ENCODE measurements at regions not wholly inside any gene's neighbourhood (a gene's known extent, or its start where the extent isn't known, plus 50 kb on each side); places are given as distances from the start of the nearest gene placed in this dataset.
"Not testable (repeated sequence)": the region's sequence is repeated elsewhere in the genome, so short reads cannot be mapped to it uniquely, and the experiment has no call there.

DNA sequence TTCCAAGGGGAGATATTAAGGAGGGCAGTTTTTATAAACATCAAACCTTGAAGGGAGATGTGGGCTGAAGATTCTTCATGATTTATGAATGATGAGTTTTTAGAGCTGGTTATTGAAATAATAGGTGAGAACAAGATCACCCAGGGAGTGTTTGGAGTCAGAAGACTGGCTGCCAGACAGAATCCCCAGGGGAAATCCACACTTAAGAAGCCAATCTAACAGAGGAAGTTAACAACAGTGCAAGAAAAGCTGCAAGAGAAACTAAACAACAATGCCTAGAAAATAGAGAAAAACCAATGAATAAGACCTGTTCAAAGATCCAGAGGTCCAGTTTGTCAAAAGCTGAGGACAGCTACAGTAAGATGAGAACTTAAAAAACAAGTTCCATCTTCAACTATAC, 167.9 kb upstream of the MAN1A1 start:
- DNase-seq = no peak

GRCh38 chr6:119514345-119514744, 164.8 kb upstream of the MAN1A1 start:
- DNase-seq = no peak

GRCh38 chr6:119511024-119511423, 161.5 kb upstream of the MAN1A1 start:
- no peak for DNase-seq

- DNase-seq = no peak
Observed at GRCh38 chr6:119510246-119510645, 160.7 kb upstream of the MAN1A1 start.

- no peak for DNase-seq
Observed at GRCh38 chr6:119506631-119507174, 157.1 kb upstream of the MAN1A1 start.

DNA sequence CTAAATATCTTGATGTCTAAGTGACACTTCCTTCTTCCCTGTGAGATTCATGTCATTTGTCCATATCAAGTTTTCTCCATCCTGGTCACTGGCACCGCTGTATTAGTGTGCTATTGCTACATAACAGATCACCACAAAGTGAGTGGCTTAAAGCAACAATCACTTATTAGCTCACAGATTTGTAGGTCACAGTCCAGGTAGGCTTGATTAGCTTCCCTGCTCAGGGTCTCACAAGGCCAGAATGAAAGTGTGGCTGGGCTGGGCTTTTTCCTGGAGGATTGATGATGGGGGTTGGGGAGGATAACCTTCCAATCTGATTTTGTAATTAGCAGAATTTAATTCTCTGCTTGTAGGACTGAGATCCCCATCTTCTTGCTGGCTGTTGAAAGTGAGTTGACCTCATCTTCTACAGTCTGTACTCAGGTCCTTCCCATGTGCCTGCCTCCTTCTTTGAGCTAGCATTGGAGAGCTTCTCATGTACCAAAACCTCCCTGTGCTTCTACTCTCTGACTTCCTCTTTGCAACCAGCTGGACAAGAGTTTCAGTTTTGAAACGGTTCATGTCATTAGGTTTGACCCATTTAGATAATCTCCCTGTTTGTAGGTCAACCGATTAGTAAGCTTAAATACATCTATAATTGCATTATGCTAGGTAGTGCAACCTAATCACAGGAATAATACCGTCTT, 152.4 kb upstream of the MAN1A1 start:
- no peak for DNase-seq

DNA sequence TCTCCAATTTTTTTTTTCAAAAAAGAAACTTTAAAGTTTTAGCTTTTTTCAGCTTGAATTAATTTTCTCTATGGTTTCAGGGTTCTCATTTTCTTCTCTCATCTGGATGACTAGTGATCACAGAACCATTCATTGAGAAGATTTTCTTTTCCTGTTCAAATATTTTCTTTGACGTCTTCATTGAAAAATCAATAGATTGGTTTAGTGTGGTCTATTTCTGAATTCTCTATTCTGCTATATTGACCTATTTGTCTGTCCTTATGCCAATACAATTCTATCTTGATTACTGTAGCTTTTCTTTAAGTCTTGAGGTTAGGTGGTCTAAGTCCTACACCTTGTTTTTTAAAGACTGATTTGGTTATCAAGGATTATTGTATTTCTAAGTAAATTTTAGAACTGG, 150.2 kb upstream of the MAN1A1 start:
- no peak for DNase-seq

- DNase-seq = no peak
Observed at GRCh38 chr6:119497988-119498727, 148.6 kb upstream of the MAN1A1 start.

DNA sequence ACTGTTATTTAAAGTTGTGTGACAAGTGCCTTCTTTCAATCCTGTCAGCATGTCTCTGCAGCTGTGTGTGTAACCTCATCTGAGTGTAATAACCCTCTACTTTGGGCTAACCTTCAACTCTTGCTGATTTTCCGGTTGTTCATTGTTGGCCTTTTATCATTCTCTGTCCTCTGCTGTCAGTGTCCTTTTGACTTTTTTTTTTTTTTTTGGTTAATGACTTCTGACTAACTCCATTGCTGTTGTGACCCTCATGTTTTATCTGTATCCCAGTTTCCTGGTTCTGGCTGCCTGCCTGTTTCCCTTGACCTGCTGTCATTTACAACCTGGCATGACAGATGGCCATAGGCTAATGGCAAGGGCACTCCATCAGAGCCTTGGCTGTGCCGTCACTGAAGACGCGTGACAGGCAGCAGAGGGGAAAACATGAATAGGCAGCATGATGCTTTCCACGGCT, 145.7 kb upstream of the MAN1A1 start:
- no peak for DNase-seq

DNA sequence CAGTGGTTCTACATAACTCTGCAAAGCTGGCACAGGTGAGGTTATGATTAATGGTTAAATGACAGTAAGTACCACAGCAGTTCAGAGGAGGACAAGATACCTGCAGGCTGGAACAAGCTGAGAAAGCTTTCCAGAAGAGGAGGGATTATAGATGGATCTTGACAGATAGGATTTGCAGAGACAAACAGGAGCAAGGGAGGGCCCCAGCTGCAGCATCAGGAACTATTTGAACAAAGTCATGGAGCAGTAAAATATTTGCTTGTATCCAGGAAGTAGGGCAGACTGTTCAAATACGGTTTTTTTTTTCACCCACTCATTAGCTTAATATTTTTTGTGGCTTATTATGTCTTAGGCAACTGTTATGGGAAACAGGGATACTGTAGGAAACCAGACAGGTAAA, 144.4 kb upstream of the MAN1A1 start:
- no peak for DNase-seq

DNA sequence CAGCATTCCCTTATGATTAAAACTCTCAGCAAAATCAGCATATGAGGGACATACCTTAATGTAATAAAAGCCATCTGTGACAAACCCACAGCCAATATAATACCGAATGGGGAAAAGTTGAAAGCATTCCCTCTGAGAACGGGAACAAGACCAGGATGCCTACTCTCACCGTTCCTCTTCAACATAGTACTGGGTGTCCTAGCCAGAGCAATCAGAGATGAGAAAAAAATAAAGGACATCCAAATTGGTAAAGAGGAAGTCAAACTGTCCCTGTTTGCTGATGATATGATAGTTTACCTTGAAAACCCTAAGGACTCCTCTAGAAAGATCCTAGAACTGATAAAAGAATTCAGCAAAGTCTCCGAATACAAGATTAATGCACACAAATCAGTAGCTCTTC, 141.6 kb upstream of the MAN1A1 start:
- DNase-seq = not testable (repeated sequence)

- not testable (repeated sequence) for DNase-seq
Observed at GRCh38 chr6:119490050-119490449, 140.5 kb upstream of the MAN1A1 start.

DNA sequence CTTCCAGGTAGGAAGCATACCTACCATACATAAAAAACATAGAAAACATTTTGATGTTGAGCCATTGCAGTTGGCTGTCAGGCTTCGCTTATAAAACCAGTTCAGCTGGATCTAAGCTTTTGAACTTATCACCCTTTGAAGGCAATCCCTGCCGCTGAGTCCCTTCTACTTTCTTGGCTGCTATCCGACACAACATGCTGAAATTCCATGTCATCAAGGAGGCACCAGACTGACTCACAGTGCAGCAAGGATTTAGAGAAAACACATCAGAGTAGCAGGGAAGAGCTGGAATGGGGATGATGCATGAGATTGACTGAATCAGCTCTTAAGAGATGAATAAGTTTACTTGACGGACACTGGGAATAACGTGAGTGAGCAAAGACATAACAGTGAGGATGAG, 135.0 kb upstream of the MAN1A1 start:
- no peak for DNase-seq

GRCh38 chr6:119483908-119484307, 134.3 kb upstream of the MAN1A1 start:
- no peak for DNase-seq

DNA sequence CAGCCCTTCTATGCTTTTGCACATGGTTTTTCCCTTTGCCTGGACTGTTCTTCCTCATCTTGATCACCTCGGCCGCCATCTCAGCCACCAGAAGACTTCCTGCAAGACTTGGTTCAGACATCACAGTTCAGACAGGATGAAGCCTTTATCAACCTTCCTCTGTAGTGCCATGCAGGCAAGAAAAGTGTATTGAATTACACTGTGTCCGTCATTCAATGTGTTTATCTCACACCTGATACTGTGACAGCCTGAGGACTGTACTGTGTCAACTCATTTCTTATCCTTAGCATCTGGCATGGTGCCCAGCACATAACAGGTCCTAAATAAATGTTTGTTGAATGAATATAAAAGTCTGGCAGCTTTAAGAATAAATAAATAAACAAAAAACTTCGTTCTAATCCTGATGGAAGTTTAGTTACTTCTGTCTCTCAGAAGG, 133.3 kb upstream of the MAN1A1 start:
- DNase-seq = no peak

GRCh38 chr6:119481976-119482375, 132.4 kb upstream of the MAN1A1 start:
- no peak for DNase-seq

DNA sequence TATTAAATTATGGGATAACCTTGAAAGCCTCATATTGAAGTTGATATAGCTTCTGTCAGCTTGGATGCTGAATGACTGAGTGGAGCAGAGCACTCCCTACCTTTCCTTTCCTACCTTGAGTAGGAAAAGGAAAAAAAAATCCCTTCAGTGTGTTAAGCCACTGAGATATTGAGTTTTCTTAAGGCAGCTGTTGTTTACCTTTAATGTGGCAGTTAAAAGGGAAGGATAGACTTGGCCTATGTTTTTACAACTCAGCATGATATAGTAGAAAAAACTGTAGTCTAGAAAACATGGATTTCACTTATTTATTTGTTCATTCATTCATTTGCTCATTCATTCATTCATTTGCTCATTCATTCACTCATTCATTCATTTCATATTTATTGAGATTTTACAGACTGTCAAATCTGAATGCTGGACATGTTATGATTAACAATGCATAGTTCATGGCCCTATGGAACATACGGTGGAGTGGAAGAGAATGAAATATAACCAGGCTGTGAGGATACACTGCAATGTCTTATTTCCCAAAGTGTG, 131.5 kb upstream of the MAN1A1 start:
- DNase-seq = no peak

DNA sequence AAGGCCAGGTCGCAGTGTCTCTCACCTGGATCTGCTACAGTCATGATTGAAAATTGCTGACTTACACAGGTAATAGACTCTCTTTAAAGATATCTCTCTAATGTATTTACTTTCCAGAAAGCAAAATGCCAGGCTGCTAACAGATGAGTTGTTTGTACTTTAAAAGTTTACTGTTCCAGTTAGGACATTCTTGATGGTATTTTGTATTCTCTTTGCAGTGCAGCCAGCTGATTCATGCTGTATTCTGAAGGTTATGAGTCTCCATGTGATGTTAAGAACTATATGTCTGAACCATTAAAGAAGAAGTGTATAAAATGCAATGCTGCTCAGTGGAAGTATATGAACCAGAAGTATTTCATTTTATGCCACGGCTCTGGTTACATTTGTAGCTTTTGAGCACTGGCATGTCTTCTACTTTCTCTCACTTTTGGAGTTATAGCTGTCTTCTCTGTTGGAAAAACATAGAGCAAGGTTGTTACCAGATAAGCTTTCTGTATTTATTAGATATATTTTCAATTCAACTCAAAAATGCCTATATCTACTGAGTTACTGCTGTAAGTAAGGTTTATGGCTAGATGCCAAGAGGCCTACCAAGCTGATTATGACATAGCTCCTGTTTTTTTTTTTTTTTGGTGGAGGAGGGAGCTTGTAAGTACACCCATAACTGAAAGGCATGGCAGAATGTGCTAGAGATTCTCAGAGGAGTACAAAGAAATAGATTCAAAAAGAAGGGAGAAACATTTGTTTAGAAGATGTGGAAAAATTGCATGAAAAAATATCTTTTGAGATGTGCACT, 130.5 kb upstream of the MAN1A1 start:
- no peak for DNase-seq

DNA sequence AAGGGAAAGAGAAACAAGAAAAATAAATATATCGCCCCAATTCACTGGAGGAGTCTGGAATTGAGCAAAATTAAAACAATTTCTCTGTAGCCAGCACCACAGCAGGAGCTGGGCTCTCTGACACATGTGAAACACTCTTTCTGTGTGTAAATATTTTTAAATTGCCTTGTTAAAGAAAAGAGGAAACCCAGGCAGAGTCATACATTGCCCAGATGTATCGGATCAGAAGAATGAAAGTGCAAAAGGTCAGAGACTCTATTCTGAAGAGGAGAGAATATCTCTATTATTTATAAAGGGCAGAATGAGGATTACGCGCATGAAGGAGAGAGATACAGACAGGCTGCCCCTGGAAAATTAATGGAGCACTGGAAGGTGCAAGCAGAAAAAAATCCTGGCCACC, 127.0 kb upstream of the MAN1A1 start:
- no peak for DNase-seq

GRCh38 chr6:119476024-119476423, 126.5 kb upstream of the MAN1A1 start:
- DNase-seq = no peak

DNA sequence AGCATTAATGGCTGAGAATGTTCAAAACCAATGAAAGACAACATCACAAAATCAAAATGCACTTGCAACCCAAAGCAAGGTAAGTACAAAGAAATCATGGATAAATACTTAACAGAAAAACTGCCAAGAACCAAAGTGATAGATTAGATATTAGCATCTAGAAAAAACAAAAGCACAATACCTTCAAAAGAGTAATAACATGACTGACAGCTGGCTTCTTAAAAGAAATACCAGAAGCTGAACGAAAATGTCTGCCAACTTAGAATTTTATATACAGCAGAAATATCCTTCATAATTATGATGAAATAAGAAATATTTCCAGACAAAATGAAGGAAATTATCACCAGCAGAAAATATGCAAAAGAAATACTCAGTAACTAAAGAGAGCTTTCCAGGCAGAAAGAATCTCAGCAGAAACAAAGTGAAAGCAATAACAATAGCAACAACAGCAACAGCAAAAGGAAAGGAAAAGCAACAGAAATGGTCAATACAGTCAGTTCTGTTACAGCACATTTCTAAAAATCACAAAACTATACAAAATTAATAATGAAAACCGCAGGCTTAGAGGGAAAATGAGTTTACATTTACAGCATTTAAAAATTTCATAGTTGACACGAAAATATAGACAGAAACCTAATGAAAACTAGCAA, 121.5 kb upstream of the MAN1A1 start:
- DNase-seq = no peak

DNA sequence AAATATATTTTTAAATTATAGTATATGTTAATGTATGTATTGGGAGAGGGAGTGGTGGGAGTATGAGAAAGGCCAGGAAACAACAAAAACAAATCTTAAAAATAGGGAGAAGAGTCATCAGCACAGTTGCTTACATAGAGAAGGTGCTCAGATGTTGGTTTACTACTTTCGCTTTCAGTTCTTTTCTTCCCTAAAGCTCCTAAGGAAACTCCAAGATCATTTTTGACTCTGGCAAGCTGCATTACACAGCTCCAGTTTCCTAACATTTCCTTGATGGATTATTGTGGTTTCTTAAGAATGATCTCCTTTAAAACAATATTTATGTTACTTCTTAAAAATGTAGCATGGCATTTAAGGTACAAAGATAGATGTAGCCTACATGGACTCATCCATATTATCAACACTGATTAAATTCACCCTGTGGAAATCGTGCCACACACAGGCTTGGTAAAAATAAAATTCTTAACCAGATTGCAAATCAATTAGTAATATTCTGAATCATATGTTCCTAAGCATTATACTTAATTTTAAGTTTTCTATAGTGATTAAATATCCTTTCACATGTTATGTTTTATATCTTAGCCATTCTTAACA, 118.0 kb upstream of the MAN1A1 start:
- no peak for DNase-seq
